ENCODE measurements at regions not wholly inside any gene's neighbourhood (a gene's known extent, or its start where the extent isn't known, plus 50 kb on each side); places are given as distances from the start of the nearest gene placed in this dataset.

- intact Hi-C loops (cut with DNase I; ENCODE audit: low total_unique reads) (no loop called here), in situ Hi-C loops (cut with MboI; ENCODE audit: low sequenced_read_pairs in 4 of 4) (no loop called here)
- ATAC-seq = no peak
- TF ChIP-seq CTCF (IDR thresholded peaks at IDR 0.05 in 4 of 5, conservative IDR thresholded peaks at IDR 0.05 in 1 of 5) = no peak
- no peak for TF ChIP-seq POLR2A (IDR thresholded peaks at IDR 0.05)
- no peak overlapping the region for H3K27ac ChIP-seq
- H3K27me3 ChIP-seq = no peaks in the 10 kb centered on the region
- no peaks in the 10 kb centered on the region for H3K36me3 ChIP-seq
- no peaks in the 10 kb centered on the region for H3K9me3 ChIP-seq
- H3K4me3 ChIP-seq = no peak overlapping the region
- no peaks in the 10 kb centered on the region for H3K4me1 ChIP-seq
- DNase-seq = no peak
Observed at GRCh38 chr11:82305123-82305522, 428.5 kb downstream of the FAM181B start.

GRCh38 chr11:82303671-82304070 is 430.0 kb downstream of the FAM181B start:
- Histone ChIP-seq H3K36me3 (no peaks in the 10 kb centered on the region), H3K4me1 (no peaks in the 10 kb centered on the region), H3K27ac (no peak overlapping the region), H3K9me3 (no peaks in the 10 kb centered on the region), H3K27me3 (no peaks in the 10 kb centered on the region), H3K4me3 (no peak overlapping the region)
- DNase-seq = no peak
- intact Hi-C loops (cut with DNase I; ENCODE audit: low total_unique reads) = no loop called here
- ATAC-seq = no peak
- in situ Hi-C loops (cut with MboI; ENCODE audit: low sequenced_read_pairs in 4 of 4) = no loop called here
- TF ChIP-seq POLR2A (IDR thresholded peaks at IDR 0.05) (no peak), CTCF (IDR thresholded peaks at IDR 0.05 in 4 of 5, conservative IDR thresholded peaks at IDR 0.05 in 1 of 5) (no peak)

- Histone ChIP-seq H3K27ac (no peak overlapping the region), H3K27me3 (no peaks in the 10 kb centered on the region), H3K4me1 (no peaks in the 10 kb centered on the region), H3K36me3 (no peaks in the 10 kb centered on the region), H3K4me3 (no peak overlapping the region), H3K9me3 (no peaks in the 10 kb centered on the region)
- DNase-seq (no peak), ATAC-seq (no peak)
- TF ChIP-seq CTCF (IDR thresholded peaks at IDR 0.05 in 4 of 5, conservative IDR thresholded peaks at IDR 0.05 in 1 of 5) (no peak), POLR2A (IDR thresholded peaks at IDR 0.05) (no peak)
- in situ Hi-C loops (cut with MboI; ENCODE audit: low sequenced_read_pairs in 4 of 4) = no loop called here
- intact Hi-C loops (cut with DNase I; ENCODE audit: low total_unique reads) = no loop called here
Observed at GRCh38 chr11:82288471-82288870, 445.2 kb downstream of the FAM181B start.

- no peak overlapping the region for H3K4me3 ChIP-seq
- no peaks in the 10 kb centered on the region for H3K9me3 ChIP-seq
- no peaks in the 10 kb centered on the region for H3K36me3 ChIP-seq
- in situ Hi-C loops (cut with MboI; ENCODE audit: low sequenced_read_pairs in 4 of 4) = no loop called here
- intact Hi-C loops (cut with DNase I; ENCODE audit: low total_unique reads) = no loop called here
- DNase-seq (no peak), ATAC-seq (no peak)
- H3K27ac ChIP-seq = no peak overlapping the region
- no peaks in the 10 kb centered on the region for H3K4me1 ChIP-seq
- H3K27me3 ChIP-seq = no peaks in the 10 kb centered on the region
- TF ChIP-seq CTCF (IDR thresholded peaks at IDR 0.05 in 4 of 5, conservative IDR thresholded peaks at IDR 0.05 in 1 of 5) = no peak
- no peak for TF ChIP-seq POLR2A (IDR thresholded peaks at IDR 0.05)
Observed at GRCh38 chr11:82270870-82271269, 462.8 kb downstream of the FAM181B start.

- intact Hi-C loops (cut with DNase I; ENCODE audit: low total_unique reads) = no loop called here
- no peaks in the 10 kb centered on the region for H3K9me3 ChIP-seq
- H3K36me3 ChIP-seq = no peaks in the 10 kb centered on the region
- H3K27me3 ChIP-seq = no peaks in the 10 kb centered on the region
- DNase-seq = no peak
- ATAC-seq = no peak
- no peak overlapping the region for H3K27ac ChIP-seq
- in situ Hi-C loops (cut with MboI; ENCODE audit: low sequenced_read_pairs in 4 of 4) = no loop called here
- no peak overlapping the region for H3K4me3 ChIP-seq
- no peaks in the 10 kb centered on the region for H3K4me1 ChIP-seq
- TF ChIP-seq CTCF (IDR thresholded peaks at IDR 0.05 in 4 of 5, conservative IDR thresholded peaks at IDR 0.05 in 1 of 5) (no peak), POLR2A (IDR thresholded peaks at IDR 0.05) (no peak)
Observed at GRCh38 chr11:82268627-82269026, 465.0 kb downstream of the FAM181B start.

Data from gastrocnemius medialis (tissue), 4 donors.